Panc1 (cell line): ENCODE measurements at regions not wholly inside any gene's neighbourhood (a gene's known extent, or its start where the extent isn't known, plus 50 kb on each side); places are given as distances from the start of the nearest gene placed in this dataset.

Source experiments
- ATAC-seq: fragments of 200-7000 bp; cut with Tn5 transposase; 2 replicates; pipeline ENCODE4 v1.9.1; 2020; ENCODE audit warnings: mild to moderate bottlenecking, moderate library complexity
- BruUV-seq: library from RNA; stranded (reverse); fragments of 400-500 nt; replicated peaks from 2 replicates; lab custom pipeline; 2021; lab: Mats Ljungman, UMichigan
- CTCF ChIA-PET: fragments of 300-600 bp; sonication (Branson Sonifier 250); formaldehyde crosslinking; loops from one replicate; lab custom pipeline; 2022; ENCODE audit warnings: antibody characterized with exemption; lab: Charles Lee
- POLR2A ChIA-PET: fragments of 300-600 bp; sonication (Branson Sonifier 250); formaldehyde crosslinking; loops from one replicate; lab custom pipeline; 2022; ENCODE audit warnings: antibody characterized with exemption; lab: Charles Lee
- DNase-seq: peaks from one replicate; pipeline ENCODE4 v3.0.0-alpha.2; 2010; ENCODE audit warnings: low read depth, low spot score
- H3K27ac ChIP-seq: 2 replicates; pipeline ENCODE4 v1.5.1; 2011; ENCODE audit warnings: mild to moderate bottlenecking, low read length, inconsistent platforms
- H3K27me3 ChIP-seq: fragments of 200-500 bp; sonication (Bioruptor generic); 2 replicates; pipeline ENCODE4 v1.6.0; 2014; ENCODE audit warnings: low read length, inconsistent platforms; ENCODE audit not compliant: control insufficient read depth, insufficient read depth
- H3K36me3 ChIP-seq: fragments of 200-500 bp; sonication (Bioruptor generic); 2 replicates; pipeline ENCODE4 v1.5.1; 2014; ENCODE audit warnings: inconsistent platforms, mild to moderate bottlenecking, low read length, moderate library complexity; ENCODE audit not compliant: control insufficient read depth, insufficient read depth
- H3K4me1 ChIP-seq: 2 replicates; pipeline ENCODE4 v1.5.1; 2011; ENCODE audit warnings: inconsistent platforms, mild to moderate bottlenecking, low read length, moderate library complexity; ENCODE audit not compliant: control insufficient read depth, insufficient read depth
- H3K4me3 ChIP-seq, 2 experiments: 2 replicates each; pipeline ENCODE4 v1.5.1; 2011 to 2012; ENCODE audit warnings: low read depth in 2 of 2, low read length in 2 of 2, mild to moderate bottlenecking in 2 of 2, inconsistent platforms in 1 of 2, moderate library complexity in 1 of 2
- H3K9me3 ChIP-seq: fragments of 200-500 bp; sonication (Bioruptor generic); 2 replicates; pipeline ENCODE4 v1.5.1; 2014; ENCODE audit warnings: low read depth, mild to moderate bottlenecking, inconsistent platforms, low read length, moderate library complexity; ENCODE audit not compliant: control insufficient read depth, insufficient read depth
- CTCF ChIP-seq: fragments of 450-650 bp; IDR thresholded peaks from 2 replicates; pipeline ENCODE4 v1.5.1; 2017; ENCODE audit warnings: mild to moderate bottlenecking
- POLR2AphosphoS5 ChIP-seq: IDR thresholded peaks from 2 replicates; pipeline ENCODE4 v1.6.1; 2012; ENCODE audit warnings: mild to moderate bottlenecking, low read depth, low read length, moderate library complexity
- REST ChIP-seq, 2 experiments: IDR thresholded peaks; 2 replicates each; pipeline ENCODE4 v1.6.1; 2011 to 2012; ENCODE audit warnings: low read depth in 2 of 2, control low read depth in 1 of 2, low read length in 1 of 2, mild to moderate bottlenecking in 1 of 2, moderate library complexity in 1 of 2; ENCODE audit not compliant: insufficient read depth in 1 of 2
- SIN3A ChIP-seq: IDR thresholded peaks from 2 replicates; pipeline ENCODE4 v1.6.1; 2012; ENCODE audit warnings: low read depth, mild to moderate bottlenecking, low read length, moderate library complexity, borderline replicate concordance; ENCODE audit not compliant: insufficient read depth
- TCF7L2 ChIP-seq: IDR thresholded peaks from 2 replicates; pipeline ENCODE4 v1.6.1; 2011; ENCODE audit warnings: mild to moderate bottlenecking, low read depth, low read length, inconsistent platforms
- in situ Hi-C: cut with HindIII; loops from 2 replicates; pipeline ENCODE4 v1.10.0; 2016; ENCODE audit warnings: low sequenced_read_pairs, low pct_unique_long_range_greater_than_20kb
- intact Hi-C: fragments of 100-400 bp; cut with micrococcal nuclease; formaldehyde crosslinking; loops from one replicate; pipeline ENCODE4 v1.10.0; 2022; ENCODE audit not compliant: unreplicated experiment

- Histone ChIP-seq H3K27ac (no peak overlapping the region), H3K36me3 (no peaks in the 10 kb centered on the region), H3K4me3 (no peak overlapping the region), H3K27me3 (no peaks in the 10 kb centered on the region), H3K4me1 (no peaks in the 10 kb centered on the region), H3K9me3 (no peaks in the 10 kb centered on the region)
- DNase-seq: no peak
- in situ Hi-C loops: no loop called here
- intact Hi-C loops: no loop called here
- ChIA-PET POLR2A (no interaction called here), CTCF (no interaction called here)
- ATAC-seq: no peak
- no TSS peak for BruUV-seq
- TF ChIP-seq SIN3A: no peak
- TF ChIP-seq TCF7L2: no peak
- no peak for TF ChIP-seq POLR2AphosphoS5
Observed at GRCh38 chr2:223472771-223473170, 129.4 kb downstream of the SCG2 start.

- Histone ChIP-seq H3K27ac (no peak overlapping the region), H3K9me3 (no peaks in the 10 kb centered on the region), H3K4me1 (no peaks in the 10 kb centered on the region), H3K4me3 (no peak overlapping the region), H3K36me3 (no peaks in the 10 kb centered on the region), H3K27me3 (no peaks in the 10 kb centered on the region)
- ChIA-PET POLR2A (no interaction called here), CTCF (no interaction called here)
- intact Hi-C loops: no loop called here
- TF ChIP-seq SIN3A (no peak), CTCF (no peak), REST (IDR thresholded peaks at IDR 0.05; ENCODE audit: insufficient read depth in 1 of 2, low read depth in 2 of 2, low read length in 1 of 2) (no peak), TCF7L2 (no peak), POLR2AphosphoS5 (no peak)
- DNase-seq: no peak
- BruUV-seq: no TSS peak
- ATAC-seq: no peak
- in situ Hi-C loops: no loop called here
Observed at GRCh38 chr2:223474893-223475292, 127.3 kb downstream of the SCG2 start.

GRCh38 chr2:223475901-223476300, 126.3 kb downstream of the SCG2 start:
- Histone ChIP-seq H3K4me3 (no peak overlapping the region), H3K27ac (no peak overlapping the region), H3K36me3 (no peaks in the 10 kb centered on the region), H3K27me3 (no peaks in the 10 kb centered on the region), H3K9me3 (no peaks in the 10 kb centered on the region), H3K4me1 (no peaks in the 10 kb centered on the region)
- in situ Hi-C loops: no loop called here
- TF ChIP-seq TCF7L2: no peak
- no TSS peak for BruUV-seq
- intact Hi-C loops: no loop called here
- DNase-seq: no peak
- ChIA-PET CTCF (no interaction called here), POLR2A (no interaction called here)
- no peak for ATAC-seq
